Kidney epithelial cell (primary cell): ENCODE measurements at regions not wholly inside any gene's neighbourhood (a gene's known extent, or its start where the extent isn't known, plus 50 kb on each side); places are given as distances from the start of the nearest gene placed in this dataset.

ENCODE experiments used
- DNase-seq: peaks from one replicate; pipeline ENCODE4 v3.0.0-alpha.2; 2010; ENCODE audit warnings: low read depth
- H3K27me3 ChIP-seq: 2 replicates; pipeline ENCODE4 v1.6.0; 2011; ENCODE audit warnings: low read length; ENCODE audit not compliant: control insufficient read depth, insufficient read depth
- H3K36me3 ChIP-seq: 2 replicates; pipeline ENCODE4 v1.5.1; 2011; ENCODE audit warnings: low read length; ENCODE audit not compliant: control insufficient read depth, insufficient read depth
- H3K4me3 ChIP-seq: 2 replicates; pipeline ENCODE4 v1.5.1; 2011; ENCODE audit warnings: low read depth, mild to moderate bottlenecking, control low read depth, low read length
- TF ChIP-seq, protein P1 (sequence below): IDR thresholded peaks from 2 replicates; pipeline ENCODE4 v1.5.1; 2011; ENCODE audit warnings: mild to moderate bottlenecking, moderate library complexity, low read length, control low read depth, inconsistent platforms; ENCODE audit not compliant: insufficient read depth, poor library complexity, severe bottlenecking

GRCh38 chr6:9095729-9096128, 660.4 kb upstream of the SLC35B3 start:
- Histone ChIP-seq H3K4me3 (no peak overlapping the region), H3K27me3 (no peaks in the 10 kb centered on the region), H3K36me3 (no peaks in the 10 kb centered on the region)
- no peak for DNase-seq
- TF ChIP-seq, protein P1, sequence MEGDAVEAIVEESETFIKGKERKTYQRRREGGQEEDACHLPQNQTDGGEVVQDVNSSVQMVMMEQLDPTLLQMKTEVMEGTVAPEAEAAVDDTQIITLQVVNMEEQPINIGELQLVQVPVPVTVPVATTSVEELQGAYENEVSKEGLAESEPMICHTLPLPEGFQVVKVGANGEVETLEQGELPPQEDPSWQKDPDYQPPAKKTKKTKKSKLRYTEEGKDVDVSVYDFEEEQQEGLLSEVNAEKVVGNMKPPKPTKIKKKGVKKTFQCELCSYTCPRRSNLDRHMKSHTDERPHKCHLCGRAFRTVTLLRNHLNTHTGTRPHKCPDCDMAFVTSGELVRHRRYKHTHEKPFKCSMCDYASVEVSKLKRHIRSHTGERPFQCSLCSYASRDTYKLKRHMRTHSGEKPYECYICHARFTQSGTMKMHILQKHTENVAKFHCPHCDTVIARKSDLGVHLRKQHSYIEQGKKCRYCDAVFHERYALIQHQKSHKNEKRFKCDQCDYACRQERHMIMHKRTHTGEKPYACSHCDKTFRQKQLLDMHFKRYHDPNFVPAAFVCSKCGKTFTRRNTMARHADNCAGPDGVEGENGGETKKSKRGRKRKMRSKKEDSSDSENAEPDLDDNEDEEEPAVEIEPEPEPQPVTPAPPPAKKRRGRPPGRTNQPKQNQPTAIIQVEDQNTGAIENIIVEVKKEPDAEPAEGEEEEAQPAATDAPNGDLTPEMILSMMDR: no peak

DNA sequence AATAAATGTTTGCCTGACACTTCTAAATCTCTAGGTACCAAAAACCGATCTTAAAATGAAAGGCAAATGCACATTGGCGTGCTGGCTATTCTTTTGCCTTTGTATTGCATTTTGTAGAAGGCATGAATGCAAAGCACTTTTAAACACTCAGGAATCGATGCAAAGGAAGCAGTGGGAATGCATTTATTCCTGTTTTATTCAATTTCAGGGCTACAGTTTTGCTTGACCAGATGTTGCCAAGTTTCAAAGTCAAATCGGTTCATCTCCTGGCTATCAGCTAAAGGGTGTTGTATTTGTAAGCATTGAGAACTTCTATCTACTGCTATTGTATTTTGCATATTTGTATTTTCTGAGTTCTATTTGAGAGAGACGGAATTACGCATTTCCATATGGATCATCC, 659.8 kb upstream of the SLC35B3 start:
- Histone ChIP-seq H3K36me3 (no peaks in the 10 kb centered on the region), H3K27me3 (no peaks in the 10 kb centered on the region), H3K4me3 (no peak overlapping the region)
- no peak for DNase-seq
- TF ChIP-seq, protein P1: no peak

GRCh38 chr6:9089724-9090123, 654.4 kb upstream of the SLC35B3 start:
- Histone ChIP-seq H3K36me3 (no peaks in the 10 kb centered on the region), H3K4me3 (no peak overlapping the region), H3K27me3 (no peaks in the 10 kb centered on the region)
- no peak for DNase-seq
- TF ChIP-seq, protein P1: no peak

DNA sequence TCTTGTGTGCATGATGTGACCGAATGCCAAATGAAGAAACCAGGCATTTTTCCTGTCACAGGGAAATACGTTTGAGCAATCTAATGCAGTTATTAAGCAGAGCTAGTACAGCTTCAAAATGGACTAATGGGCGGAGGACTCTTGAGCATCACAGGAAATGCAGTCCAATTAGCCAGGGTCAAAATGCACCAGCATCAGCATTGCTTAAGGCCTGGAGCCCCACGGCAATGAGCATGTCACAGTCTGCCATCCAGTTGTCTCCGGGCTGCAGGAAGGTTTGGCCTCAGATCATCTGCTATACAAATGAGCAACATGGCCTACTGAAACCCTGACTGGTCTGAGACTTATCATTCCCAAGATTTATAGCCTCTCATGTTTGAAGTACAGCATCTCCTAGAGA, 652.1 kb upstream of the SLC35B3 start:
- TF ChIP-seq, protein P1: no peak
- Histone ChIP-seq H3K36me3 (no peaks in the 10 kb centered on the region), H3K27me3 (no peaks in the 10 kb centered on the region), H3K4me3 (no peak overlapping the region)
- no peak for DNase-seq

- Histone ChIP-seq H3K27me3 (no peaks in the 10 kb centered on the region), H3K4me3 (no peak overlapping the region), H3K36me3 (no peaks in the 10 kb centered on the region)
- no peak for DNase-seq
- TF ChIP-seq, protein P1: no peak
Observed at GRCh38 chr6:9086331-9086730, 651.0 kb upstream of the SLC35B3 start.

GRCh38 chr6:9085709-9086070, 650.3 kb upstream of the SLC35B3 start:
- Histone ChIP-seq H3K36me3 (no peaks in the 10 kb centered on the region), H3K27me3 (no peaks in the 10 kb centered on the region), H3K4me3 (no peak overlapping the region)
- TF ChIP-seq, protein P1: no peak
- no peak for DNase-seq
